ENCODE measurements at regions not wholly inside any gene's neighbourhood (a gene's known extent, or its start where the extent isn't known, plus 50 kb on each side); places are given as distances from the start of the nearest gene placed in this dataset.

- intact Hi-C loops (cut with micrococcal nuclease): no loop called here
These were observed 559.7 kb downstream of the ACTL7B start for GRCh38 chr9:108296056-108296455.

- intact Hi-C loops (cut with micrococcal nuclease): no loop called here
These were observed 564.2 kb downstream of the ACTL7B start for GRCh38 chr9:108291586-108291932.

GRCh38 chr9:108290839-108291585 lies 564.8 kb downstream of the ACTL7B start:
- intact Hi-C loops (cut with micrococcal nuclease): no loop called here

GRCh38 chr9:108286638-108287206 lies 569.1 kb downstream of the ACTL7B start:
- intact Hi-C loops (cut with micrococcal nuclease): no loop called here

DNA sequence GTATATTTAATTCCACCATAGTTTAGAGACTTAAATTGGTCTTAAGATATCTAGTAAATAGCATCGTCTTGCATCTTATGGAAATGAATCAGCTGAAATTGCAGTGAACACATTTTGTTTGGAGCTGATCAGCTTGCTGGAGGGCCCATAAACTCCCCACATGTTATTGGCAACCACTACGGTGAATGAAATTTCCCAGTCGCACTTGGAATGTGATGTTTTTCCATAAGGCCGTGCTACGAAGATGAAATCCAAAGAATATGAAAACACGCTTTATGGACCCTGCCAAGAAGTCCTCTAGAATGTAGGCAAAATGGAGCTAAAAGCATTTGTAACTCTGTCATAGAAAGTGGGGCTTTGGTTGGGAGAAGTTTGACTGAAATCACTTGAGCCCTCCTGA lies 572.1 kb downstream of the ACTL7B start:
- intact Hi-C loops (cut with micrococcal nuclease): no loop called here

- intact Hi-C loops (cut with micrococcal nuclease): no loop called here
These were observed 572.9 kb downstream of the ACTL7B start for GRCh38 chr9:108282872-108283271.

- intact Hi-C loops (cut with micrococcal nuclease): no loop called here
These were observed 574.1 kb downstream of the ACTL7B start for GRCh38 chr9:108281696-108282095.

- intact Hi-C loops (cut with micrococcal nuclease): no loop called here
These were observed 577.4 kb downstream of the ACTL7B start for GRCh38 chr9:108278341-108278740.

DNA sequence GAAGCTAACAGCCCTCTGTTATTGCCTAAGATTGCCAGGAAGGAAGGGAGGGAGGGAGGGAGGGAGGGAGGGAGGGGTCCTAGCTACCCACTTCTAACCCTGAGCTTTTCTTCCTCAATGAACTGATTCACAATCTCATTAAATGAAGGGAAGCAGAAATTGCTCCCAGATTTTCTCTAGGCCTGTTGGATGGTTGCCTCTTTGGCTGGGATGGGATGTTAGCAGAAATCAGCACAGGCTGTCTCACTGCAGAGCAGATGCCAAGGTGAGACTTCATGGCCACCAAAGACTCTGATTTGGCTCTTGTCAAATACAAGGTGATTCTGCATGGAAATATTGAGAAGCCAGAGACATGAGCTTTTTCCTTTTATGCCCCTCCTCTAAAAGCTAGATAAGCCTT lies 578.6 kb downstream of the ACTL7B start:
- intact Hi-C loops (cut with micrococcal nuclease): no loop called here

- intact Hi-C loops (cut with micrococcal nuclease): no loop called here
These were observed 579.9 kb downstream of the ACTL7B start for GRCh38 chr9:108275906-108276305.

GRCh38 chr9:108274971-108275370 lies 580.8 kb downstream of the ACTL7B start:
- intact Hi-C loops (cut with micrococcal nuclease): no loop called here

DNA sequence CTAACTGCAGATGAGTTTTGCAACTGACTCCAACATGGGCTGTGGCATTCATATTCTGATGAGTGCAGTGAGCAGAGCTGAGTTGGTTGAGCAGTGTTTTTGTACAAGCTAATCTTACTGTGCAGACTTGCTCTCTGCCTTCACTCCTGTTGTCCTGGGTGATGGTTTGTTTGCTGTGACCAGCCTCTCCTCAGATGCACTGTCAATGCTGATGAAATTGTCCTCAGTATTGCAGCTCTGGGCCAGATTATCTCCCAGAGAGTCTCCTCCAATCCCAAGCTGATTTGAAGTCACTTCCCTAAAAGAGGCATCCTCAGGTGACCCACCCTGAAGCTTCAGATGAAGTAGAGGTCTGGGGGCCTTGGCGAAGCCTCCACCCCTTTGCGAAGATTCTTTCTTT lies 581.8 kb downstream of the ACTL7B start:
- intact Hi-C loops (cut with micrococcal nuclease): no loop called here

DNA sequence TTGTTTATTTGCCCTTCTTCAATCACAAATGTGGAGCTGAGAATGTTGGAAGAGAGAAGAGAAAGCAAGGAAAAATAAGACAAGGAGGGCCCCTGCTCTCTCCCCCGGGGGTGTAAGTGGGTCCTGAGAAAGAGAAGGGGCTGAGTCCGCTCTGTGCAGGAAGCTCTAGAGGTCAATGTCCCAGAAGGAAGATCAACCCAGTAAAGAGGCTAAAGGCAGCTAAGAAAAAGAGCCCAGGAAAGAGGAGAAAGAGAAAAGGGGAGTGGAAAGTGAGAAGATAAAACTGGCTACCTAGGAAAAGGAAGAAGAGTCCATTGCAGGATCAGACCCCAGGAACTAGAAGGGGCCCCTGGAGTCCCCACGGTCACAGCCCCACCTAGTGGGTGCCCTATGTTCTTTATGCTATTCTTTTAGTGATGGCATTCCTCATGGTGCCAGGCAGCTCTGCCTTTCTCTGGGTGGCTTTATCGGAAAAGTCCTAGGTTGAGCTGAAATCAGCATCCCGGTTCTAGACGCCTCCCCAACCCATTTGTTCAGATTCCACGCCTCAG lies 583.4 kb downstream of the ACTL7B start:
- intact Hi-C loops (cut with micrococcal nuclease): no loop called here

- intact Hi-C loops (cut with micrococcal nuclease): no loop called here
These were observed 584.0 kb downstream of the ACTL7B start for GRCh38 chr9:108271646-108272348.

DNA sequence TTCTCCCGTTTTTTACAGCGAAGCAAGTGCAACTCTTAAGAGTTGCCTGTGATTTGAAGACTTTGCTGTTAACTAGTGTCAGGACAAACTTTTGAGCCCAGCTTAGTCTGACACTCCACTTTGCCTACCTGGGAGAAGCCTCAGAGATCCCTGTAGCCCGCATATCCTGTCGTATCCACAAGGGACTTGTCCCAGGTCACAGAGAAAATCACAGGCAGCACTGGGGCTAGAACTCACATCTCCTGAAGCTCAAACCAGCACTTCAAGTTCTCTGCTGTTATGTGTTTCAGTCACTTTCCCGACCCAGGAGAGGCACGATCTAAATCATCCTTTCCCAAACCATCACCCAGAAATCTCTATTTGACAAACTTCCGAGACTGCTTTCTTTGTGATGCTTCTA lies 584.5 kb downstream of the ACTL7B start:
- intact Hi-C loops (cut with micrococcal nuclease): no loop called here

DNA sequence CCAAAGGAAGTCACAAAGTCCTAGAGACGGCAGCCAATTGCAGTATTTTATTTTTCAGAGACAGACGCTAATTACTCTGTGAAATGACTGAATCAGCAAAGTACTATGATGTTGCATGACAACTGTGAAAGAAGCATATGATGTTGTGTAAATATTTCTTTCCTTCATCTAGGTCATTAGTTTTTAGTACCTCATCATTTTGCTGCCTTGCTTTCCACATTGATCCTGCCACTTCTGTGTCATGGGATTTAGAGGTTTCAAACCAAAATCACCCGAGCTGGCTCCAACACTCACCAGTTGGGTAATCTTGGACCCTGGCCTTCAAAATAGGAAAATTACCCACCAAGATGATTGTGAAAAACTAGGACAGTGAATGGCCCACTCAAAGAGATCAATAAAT lies 585.2 kb downstream of the ACTL7B start:
- intact Hi-C loops (cut with micrococcal nuclease): no loop called here

- intact Hi-C loops (cut with micrococcal nuclease): no loop called here
These were observed 585.7 kb downstream of the ACTL7B start for GRCh38 chr9:108270051-108270450.

DNA sequence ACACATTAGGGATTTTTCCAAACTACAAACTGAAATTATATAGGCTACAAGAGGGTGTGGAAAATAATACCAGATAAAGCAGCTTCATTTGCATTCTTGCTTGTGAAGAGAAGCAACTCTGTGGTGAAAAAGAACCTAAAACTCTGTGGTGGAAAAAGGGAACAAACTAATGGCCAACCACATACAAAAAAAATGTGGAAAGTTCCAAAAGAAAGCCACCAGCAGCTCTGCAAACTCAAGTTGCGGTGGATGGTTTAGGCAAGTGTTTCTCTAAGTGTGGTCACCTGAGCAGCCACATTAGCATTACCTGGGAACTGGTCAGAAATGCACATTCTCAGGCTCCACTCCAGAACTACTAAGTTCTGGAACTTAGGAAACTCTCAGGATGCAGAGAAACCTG lies 586.4 kb downstream of the ACTL7B start:
- intact Hi-C loops (cut with micrococcal nuclease): no loop called here

- intact Hi-C loops (cut with micrococcal nuclease): no loop called here
These were observed 590.7 kb downstream of the ACTL7B start for GRCh38 chr9:108265065-108265464.

- intact Hi-C loops (cut with micrococcal nuclease): no loop called here
These were observed 591.7 kb downstream of the ACTL7B start for GRCh38 chr9:108264093-108264492.

GRCh38 chr9:108262836-108263235 lies 593.0 kb downstream of the ACTL7B start:
- intact Hi-C loops (cut with micrococcal nuclease): no loop called here

DNA sequence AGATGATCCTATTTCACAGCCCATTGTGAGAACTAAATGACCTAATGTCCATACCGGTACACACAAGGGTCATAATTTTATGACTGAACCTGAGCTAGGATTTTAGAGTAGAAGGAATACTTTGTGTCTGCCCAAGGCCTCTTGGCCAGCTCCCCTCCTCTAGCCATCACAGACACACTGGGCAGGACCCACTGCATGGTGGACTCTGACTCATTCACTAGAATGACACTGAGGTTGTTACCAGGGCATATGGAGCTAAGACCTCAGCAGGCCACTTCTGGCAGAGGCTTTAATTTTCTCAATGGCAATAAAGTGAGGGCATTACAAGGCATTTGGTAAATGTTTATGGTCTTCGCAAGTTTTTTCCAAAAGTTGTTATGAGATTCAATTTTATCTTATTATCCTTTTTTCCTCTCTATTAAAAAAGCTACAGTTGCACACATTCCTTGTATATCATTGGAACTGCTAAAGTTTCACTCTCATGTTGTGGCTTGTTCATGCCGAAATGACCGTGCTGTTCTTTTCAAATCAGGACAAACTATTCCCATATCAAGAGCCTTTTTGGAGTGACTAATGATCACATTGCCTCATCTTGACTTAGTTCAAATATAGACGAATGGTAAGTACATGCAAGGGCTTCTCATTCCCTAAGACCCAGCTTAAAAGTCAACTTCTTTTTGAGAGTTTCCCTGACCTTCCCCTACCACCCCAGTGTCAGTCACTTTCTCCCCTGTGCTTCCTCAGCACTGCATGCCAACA lies 595.7 kb downstream of the ACTL7B start:
- intact Hi-C loops (cut with micrococcal nuclease): no loop called here

All from T-helper 2 cell treated with Interferon-gamma antibody and Interleukin-4, amounts not matched to agents 100 ng/mL and 5 ng/mL, for 36 hours (primary cell).